Stimulated activated CD8-positive, alpha-beta memory T cell treated with anti-CD3 and anti-CD28 coated beads, Interleukin-7, amount 100 ng/mL, for 48 hours (primary cell): ENCODE measurements at regions not wholly inside any gene's neighbourhood (a gene's known extent, or its start where the extent isn't known, plus 50 kb on each side); places are given as distances from the start of the nearest gene placed in this dataset.

Experiments
- DNase-seq, 2 donors: peaks; one replicate each; pipeline ENCODE4 v3.0.0-alpha.2; 2020; ENCODE audit warnings: low read depth in 1 of 2; ENCODE audit errors: extremely low read depth in 1 of 2

GRCh38 chr1:116261227-116261626 is 111.8 kb upstream of the ATP1A1 start:
- no peak for DNase-seq

GRCh38 chr1:116262207-116262994 is 110.6 kb upstream of the ATP1A1 start:
- no peak for DNase-seq

- DNase-seq = no peak
Measured at GRCh38 chr1:116262995-116263385, 110.1 kb upstream of the ATP1A1 start.

GRCh38 chr1:116265931-116266863 is 106.8 kb upstream of the ATP1A1 start:
- DNase-seq = no peak

GRCh38 chr1:116266864-116267212 is 106.2 kb upstream of the ATP1A1 start:
- no peak for DNase-seq

DNA sequence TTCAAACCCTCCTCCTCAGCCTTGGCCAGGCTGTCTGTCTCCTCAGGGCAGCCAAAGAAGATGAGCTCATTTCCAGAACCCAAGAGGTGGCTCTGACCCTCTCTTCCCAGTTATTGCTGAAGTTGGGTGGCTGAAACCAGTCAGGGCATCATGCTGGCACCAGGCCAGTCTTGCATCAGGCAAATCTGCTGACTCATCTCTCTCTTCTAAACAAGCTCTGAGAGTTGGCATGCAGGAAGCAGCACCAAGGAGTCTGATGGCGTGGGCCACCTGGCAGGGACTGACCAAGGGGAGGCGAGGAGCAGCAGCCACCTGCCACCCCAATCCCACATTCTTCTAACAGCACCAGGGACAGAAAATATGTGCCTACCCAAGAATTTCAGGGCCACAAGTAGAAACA is 104.8 kb upstream of the ATP1A1 start:
- no peak for DNase-seq

GRCh38 chr1:116270316-116271057 is 102.6 kb upstream of the ATP1A1 start:
- no peak for DNase-seq

- no peak for DNase-seq
Measured at GRCh38 chr1:116273042-116273783, 99.8 kb upstream of the ATP1A1 start.

- no peak for DNase-seq
Measured at GRCh38 chr1:116276532-116276931, 96.5 kb upstream of the ATP1A1 start.

DNA sequence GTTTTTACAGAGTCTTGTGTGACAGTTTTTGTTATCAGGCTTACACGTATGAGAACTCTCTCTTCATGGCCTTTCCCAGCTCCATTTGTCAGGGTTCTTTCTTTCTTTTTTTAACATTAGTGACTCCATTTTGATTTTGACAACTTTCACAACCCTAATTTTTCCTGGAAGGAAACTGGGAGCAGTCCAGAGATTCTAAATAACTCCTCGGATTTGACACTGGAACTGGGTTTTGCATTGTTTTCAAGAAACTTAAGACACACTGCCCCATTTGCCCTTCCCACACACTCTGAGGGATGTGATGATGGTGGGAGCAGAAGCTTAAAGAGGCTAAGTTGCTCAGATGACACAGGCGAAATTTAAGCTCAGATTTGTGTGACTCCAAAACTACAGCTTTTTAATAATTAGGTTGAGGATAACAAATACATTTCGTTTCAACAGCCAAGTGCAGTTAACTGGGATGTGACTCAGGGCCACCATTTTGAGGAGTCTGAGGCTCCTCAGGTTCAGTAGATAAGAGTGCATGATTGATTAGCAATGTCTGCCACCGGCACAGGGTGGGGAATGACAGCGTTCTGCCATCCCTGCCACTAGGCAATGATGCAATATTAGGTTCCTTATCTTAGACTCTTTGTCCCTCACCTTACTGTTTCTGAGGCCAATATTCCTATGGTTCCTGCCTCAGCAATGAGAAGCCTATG is 95.1 kb upstream of the ATP1A1 start:
- DNase-seq = no peak

GRCh38 chr1:116278541-116278866 is 94.5 kb upstream of the ATP1A1 start:
- no peak for DNase-seq

GRCh38 chr1:116279715-116280114 is 93.3 kb upstream of the ATP1A1 start:
- no peak for DNase-seq

DNA sequence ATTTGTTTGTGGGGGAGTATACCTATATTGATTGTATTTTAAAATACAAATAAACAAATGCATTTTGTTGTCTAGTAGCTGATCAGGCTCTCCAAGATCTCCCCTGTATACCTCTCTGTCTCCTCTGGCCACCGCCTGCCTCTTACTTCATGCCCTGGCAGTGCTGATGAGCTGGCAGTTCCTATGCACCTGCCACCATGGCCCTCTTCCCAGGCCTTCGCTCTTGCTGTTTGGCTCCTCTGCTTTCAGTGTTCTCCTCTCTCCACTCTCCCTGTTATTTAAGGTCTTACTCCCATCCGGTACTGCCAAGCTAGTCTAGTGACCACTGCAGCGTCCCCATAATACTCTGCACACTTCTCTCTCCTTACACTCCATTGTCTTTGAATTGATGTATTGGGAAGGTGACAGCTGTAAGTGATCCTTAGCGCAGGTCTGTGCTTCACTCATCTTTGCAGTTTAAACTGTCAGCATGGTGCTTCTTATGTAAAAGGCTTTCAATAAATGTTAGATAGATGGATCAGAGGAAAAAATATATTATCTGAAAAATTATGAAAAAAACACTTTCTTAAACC is 88.1 kb upstream of the ATP1A1 start:
- no peak for DNase-seq

GRCh38 chr1:116286541-116286971 is 86.5 kb upstream of the ATP1A1 start:
- DNase-seq = no peak

DNA sequence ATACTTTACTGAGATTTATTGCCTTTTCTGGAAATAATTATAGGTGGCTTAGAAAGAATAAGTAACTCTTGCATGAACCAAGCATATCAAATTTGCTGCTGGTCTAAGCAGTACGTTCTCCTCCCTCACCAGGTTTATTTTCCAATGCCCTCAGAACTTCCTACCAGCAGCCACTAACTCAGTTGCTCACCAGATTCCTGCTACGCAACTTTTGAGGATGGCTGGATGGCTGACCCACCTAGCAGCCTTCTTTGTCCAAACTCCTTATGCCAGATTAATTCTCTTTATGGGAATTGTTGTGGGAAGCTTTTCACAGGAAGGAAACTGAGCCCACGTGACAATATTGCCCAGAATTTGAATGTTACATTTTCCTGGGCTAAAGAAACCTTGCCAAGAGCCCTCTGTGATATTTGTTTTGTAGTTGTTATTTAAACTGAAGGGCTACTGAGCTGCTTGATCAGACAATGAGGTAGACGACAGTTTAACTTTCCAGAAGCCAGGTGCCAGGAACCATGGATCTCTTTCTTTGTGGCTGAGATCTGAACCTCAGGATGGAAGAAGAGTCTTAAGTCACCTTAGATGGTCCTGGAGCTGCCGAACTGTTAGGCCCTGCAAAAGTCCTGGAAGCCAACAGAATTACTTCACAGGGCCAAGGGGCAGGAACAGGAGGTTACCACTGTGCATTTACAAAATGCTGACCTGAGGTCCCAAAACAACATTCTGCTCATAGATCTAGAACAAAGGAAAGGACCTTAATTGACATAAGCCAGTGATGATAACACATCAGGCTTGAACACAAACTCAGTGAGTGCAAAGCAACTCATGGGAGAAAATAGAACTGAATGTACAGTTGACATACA is 85.5 kb upstream of the ATP1A1 start:
- DNase-seq = no peak

DNA sequence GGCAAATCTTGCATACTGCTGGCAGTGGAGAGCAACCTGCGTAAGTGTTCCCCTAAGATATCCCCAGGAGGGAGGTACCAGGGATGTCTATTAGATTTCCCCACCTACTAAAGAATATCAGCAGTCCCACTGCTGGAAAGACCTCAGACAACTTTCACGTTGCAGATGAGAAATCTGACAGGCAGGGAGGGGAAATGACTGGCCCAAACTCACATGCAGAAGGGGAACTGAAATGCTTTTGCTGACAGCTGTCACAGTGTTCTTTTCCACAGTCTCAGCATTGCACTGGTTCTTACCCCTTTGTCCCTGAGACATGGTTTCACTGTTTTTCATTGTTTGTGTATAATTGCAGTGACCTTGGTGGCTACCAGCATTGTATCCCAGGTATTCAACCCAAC is 84.8 kb upstream of the ATP1A1 start:
- DNase-seq = no peak

DNA sequence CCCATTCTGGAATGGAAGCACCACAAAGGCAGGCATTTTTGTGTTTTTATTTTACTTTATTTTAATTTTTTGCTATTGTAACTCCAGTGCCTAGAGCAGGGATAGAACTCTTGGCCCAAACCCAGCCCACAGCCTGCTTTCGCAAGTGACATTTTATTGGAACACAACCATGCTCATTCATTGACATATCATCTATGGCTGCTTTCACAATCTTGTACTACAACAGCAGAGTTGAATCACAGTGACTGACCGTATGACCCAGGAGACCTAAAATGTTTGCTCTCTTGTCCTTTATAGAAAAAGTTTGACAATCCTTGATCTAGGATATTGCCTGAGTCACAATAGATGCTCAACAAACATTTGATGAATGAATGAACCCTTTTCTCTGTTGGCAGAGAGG is 83.9 kb upstream of the ATP1A1 start:
- DNase-seq = no peak

DNA sequence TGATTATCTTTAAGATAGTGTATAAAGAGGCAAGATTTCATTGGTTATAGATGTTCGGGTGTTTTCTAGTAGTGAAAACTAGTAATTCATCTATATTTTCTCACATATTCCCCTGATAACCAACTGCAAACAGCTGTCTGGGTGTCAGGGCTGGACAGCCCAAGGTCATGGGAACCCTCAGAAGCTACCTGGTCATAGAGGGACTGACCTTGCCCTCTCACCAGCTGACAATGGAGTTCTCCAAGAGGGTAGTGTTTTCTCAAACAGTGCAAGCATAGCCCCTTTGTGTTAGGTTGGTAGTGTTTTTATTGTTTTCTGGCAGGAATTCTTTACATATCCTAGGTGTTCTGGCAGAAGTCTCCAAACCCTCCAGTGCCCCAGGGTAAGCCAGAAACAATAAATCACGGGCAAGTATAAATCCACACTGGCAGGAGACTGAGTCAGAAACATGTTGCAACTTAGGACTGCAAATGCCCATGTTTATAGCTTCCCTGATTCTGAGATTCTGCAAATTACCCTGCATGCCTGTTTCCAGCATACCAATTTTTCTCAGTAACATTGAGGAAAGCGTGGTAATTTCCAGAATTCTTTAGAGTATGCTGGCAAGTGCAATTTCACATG is 82.8 kb upstream of the ATP1A1 start:
- no peak for DNase-seq

GRCh38 chr1:116291024-116291423 is 82.0 kb upstream of the ATP1A1 start:
- DNase-seq = no peak
